H54 (cell line): ENCODE measurements at regions not wholly inside any gene's neighbourhood (a gene's known extent, or its start where the extent isn't known, plus 50 kb on each side); places are given as distances from the start of the nearest gene placed in this dataset.

Experiments used
- DNase-seq: peaks from one replicate; pipeline ENCODE4 v3.0.0; 2011; ENCODE audit warnings: low spot score, mixed read lengths; ENCODE audit not compliant: insufficient read length
- FAIRE-seq: peaks from 3 replicates; lab custom pipeline; 2011; peaks lifted over from hg19 to GRCh38; lab: Jason Lieb, UNC
- POLR2A ChIP-seq: IDR thresholded peaks from 2 replicates; pipeline ENCODE4 v1.6.1; 2011; ENCODE audit warnings: low read depth, mild to moderate bottlenecking, low read length

DNA sequence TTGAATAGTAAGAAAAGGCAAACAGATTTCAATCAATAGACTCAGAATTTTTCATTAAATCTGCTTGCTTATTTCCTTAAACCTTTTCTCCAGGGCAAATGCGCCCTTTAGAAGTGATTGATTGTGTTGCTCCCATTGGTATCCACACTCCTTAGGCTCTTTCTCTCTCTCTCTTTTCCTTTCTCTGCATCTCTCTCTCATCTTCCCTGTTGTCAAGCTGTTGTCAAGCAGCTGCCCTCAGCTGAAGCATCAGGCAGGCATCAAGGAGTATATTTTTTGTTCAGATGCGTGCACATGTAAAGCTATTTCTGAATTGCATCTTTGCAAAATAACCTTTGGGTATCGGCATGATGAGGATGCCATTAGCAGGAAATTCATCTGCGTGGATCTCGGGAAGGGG, 107.2 kb upstream of the PLET1 start:
- no peak for DNase-seq
- FAIRE-seq = no peak
- TF ChIP-seq POLR2A = no peak

DNA sequence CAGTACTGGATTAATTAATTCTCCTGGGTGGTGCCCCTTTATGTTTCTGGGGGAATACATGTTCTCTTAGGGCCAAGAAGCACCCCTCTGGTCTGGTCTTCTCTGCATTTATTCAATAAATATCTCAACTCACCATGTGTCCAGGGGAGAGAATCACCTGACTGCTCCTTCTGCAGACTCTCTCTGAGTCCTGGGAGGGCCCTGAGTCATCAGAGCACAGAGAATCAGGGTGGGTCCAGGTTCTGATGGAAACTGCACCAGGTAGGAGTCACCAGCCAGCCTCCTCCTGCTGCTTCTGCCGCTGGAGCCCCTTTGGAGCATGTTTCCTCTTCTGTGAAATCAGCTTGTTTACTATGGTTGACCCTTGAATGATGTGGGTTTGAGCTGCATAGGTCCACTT, 107.7 kb upstream of the PLET1 start:
- DNase-seq = no peak
- FAIRE-seq = no peak
- TF ChIP-seq POLR2A = no peak

DNA sequence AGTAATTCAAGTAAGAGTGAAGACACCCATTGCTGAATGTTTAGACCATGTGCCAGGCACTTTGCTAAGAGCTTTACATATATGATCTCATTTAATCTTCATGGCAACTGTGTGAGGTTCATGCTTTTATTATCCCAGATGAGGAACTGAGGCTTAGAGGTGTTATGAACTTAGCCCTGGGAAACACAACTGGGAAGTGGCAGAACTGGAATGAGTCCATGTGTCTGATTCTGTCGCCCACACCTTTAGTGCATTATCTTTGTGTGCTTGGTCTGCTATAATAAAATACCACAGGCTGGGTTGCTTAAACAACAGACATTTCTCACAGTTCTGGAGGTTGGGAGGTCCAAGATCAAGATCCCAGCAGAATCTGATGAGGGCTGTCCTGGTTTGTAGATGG, 108.7 kb upstream of the PLET1 start:
- DNase-seq = no peak
- TF ChIP-seq POLR2A = no peak
- no peak for FAIRE-seq

DNA sequence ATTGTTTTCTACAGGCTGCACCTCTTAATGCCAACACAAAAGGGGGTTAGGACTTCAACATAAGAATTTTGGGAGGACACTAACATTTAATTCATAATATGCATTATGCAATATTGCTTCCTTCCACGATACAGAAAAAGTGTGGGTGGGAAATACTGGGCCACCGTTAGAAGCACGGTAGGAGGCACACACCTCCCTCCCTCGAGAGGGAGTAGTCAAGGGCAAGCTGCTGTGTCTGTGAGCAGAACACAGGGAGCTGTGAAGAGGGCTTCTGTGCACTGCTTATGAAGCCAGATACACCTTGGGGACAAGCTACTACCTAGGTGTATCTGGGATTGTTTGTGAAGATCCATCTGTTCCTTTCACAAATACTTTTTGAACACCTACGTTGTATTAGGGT, 109.3 kb upstream of the PLET1 start:
- no peak for TF ChIP-seq POLR2A
- FAIRE-seq = no peak
- no peak for DNase-seq

DNA sequence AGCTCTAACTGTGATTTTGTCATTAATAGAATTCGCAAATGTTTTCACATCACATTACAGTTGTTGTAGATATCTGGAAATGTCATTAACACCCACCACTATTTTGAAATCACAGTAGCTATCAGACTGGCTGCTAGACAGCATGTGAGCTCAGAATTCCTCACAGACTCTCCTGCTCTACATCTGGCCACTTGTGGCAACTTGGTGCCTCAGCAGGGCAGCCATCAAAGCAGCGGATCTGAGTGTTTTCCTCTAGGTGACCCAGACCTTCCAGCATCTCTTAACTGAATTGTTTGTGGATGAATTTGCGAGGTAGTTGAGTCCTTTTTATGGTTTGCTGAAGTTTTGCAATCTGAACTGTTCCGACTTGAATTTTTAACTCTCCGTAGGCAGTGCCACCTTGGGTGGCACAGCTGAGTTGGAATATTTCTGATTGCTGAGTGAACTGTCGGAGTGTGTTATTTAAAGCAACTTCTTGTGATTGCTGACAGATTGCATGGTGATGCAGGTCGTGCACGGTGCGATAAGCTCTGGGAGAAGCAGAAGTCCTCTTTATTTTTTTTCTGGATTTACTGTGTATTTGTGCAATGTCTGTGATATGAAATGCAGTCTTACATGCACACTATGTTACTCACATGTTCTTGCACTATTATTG, 114.0 kb upstream of the PLET1 start:
- FAIRE-seq = no peak
- DNase-seq = no peak
- TF ChIP-seq POLR2A = no peak

DNA sequence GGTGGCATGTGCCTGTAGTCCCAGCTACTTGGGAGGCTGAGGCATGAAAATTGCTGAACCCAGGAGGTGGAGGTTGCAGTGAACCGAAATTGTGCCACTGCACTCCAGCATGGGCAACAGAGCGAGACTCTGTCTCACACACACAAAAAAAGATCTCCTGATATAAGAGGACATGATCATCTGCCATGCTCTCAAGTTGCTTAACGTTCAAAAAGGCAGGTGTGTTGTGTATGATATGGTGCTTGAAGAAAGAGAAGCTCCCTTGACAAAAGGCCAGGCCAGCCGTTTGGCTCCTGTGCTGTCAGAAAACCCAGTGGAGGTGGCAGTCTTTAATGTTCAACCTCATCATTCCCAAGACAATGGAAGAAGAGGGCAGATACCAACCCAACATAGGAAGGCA, 117.3 kb upstream of the PLET1 start:
- no peak for TF ChIP-seq POLR2A
- FAIRE-seq (no peak), DNase-seq (no peak)

DNA sequence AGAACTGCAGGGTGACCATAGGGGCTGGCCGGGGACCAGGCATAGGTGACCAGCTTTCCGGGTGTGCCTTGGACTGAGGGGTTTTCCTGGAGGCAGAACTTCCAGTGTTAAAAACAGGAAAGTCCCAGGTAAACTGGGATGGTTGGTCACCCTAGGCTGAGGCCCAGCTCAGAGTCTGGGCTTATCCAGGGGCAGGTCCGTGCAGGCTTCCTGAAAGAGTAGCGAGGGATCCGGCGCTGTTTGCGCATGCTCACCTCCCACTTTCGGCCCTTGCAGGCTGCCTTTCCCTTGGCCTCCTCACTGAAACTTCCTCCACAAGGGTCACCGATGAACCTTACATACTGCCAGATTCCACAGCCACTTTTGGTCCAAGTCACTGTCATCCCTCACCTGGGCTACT, 119.8 kb upstream of the PLET1 start:
- TF ChIP-seq POLR2A = no peak
- FAIRE-seq (no peak), DNase-seq (no peak)

DNA sequence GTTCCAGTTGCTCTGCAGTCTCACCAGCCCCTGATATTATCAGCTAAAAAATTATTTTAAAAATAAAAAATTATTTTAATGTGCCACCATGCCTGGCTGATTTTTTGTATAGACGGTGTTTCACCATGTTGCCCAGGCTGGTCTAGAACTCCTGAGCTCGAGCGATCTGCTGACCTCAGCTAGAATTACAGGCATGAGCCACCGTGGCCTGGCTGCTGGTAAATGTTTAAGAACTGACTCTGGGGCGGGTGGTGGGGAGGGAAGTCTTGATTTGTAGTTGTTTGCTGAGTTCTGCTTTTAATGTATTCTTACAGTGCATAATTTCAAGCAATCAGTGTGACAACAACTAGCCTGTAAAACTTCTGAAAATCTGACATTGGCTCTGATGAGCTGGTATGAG, 120.9 kb upstream of the PLET1 start:
- DNase-seq (no peak), FAIRE-seq (no peak)
- no peak for TF ChIP-seq POLR2A

DNA sequence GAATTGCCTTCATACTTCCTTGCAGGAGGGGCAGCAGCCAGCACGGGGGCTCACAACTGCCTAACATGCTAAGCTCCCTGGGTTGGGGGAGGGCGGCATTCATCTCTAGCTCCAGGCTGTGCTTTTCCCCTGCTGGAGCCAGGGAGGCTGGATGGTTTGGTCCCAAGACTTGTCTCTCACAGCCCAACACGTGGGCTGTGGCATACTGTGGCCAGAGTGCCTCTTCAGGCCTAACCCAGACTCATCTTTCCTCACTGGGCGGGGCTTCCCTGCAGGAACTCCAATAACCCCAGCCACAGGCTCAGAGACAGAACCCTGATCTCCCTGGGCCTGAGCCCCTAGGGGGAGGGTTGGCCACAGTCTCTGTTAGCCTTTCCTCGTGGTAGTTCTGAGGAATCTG, 121.9 kb upstream of the PLET1 start:
- no peak for FAIRE-seq
- no peak for DNase-seq
- no peak for TF ChIP-seq POLR2A

DNA sequence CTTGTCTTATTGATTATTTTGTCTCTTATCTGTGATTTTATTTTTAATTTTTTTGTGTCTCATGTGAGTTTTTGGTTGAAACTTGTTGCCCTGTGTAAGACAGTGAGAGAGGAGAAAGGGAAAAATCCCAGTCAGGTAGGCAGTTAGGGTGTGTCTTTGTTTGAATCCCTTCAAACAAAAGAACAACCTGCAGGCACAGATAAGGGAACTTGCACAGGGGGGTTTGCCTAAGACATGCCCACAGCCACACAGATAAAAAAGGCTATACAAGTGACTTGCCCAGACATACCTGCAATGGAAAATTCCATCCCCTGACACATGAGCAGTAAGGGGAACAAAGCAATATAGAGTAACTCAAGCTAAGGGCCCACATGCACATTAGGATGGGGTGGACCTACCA, 127.8 kb upstream of the PLET1 start:
- TF ChIP-seq POLR2A = no peak
- DNase-seq (no peak), FAIRE-seq (no peak)

DNA sequence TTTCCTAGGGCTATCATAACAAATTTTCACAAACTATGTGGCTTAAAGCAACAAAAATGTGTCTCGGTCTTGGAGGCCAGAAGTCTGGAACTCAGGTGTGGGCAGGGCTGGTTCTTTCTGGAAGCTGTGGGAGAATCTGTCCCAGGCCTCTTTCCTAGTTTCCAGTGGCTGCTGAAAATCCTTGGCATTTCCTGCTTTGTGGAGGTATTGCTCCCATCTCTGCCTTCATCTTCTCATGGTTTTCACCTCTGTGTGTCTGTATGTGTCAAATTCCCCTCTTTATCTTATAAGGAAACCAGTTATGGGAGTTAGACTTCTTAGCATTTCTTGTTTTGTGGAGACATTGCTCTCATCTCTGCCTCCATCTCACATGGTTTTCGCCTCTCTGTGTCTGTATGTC, 130.4 kb upstream of the PLET1 start:
- TF ChIP-seq POLR2A = no peak
- DNase-seq (no peak), FAIRE-seq (no peak)

DNA sequence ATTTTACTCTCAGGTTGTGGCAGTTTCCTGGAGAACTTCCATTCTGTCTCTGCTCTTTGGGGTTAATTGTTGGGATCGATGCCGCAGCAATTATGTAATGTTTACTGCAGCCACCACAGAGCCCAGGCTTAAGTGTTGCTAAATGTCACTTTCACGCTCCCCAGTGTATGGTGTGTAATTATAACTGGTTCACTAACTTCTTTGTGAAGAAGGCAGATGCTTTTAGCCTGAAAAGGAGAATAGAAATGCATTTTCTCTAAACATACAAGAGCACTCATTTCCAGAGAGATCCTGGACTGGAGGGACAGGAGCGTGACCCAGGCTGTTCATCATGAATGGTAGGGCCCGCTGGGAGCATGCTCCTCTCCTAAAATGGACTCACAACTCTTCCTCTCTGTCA, 132.2 kb upstream of the PLET1 start:
- no peak for TF ChIP-seq POLR2A
- FAIRE-seq = no peak
- DNase-seq = no peak

DNA sequence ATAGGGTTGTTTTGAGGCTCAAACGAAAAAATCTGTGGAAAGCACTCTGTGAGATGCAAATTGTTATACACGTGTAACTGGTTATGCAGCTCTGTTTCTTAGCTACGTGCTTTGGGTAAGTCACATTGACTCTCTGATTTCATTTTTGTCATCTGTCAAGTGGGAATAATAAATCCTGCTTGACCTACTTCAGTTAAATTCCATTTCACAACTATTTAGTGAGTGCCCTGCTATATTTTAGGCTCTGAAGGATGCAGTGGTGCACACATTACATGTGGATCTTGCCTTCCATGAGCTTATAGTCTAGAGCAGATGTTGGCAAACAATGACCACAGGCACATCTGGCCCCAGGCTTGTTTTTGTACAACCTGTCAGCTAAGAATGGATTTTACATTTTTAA, 133.6 kb upstream of the PLET1 start:
- TF ChIP-seq POLR2A = no peak
- no peak for DNase-seq
- FAIRE-seq = no peak

DNA sequence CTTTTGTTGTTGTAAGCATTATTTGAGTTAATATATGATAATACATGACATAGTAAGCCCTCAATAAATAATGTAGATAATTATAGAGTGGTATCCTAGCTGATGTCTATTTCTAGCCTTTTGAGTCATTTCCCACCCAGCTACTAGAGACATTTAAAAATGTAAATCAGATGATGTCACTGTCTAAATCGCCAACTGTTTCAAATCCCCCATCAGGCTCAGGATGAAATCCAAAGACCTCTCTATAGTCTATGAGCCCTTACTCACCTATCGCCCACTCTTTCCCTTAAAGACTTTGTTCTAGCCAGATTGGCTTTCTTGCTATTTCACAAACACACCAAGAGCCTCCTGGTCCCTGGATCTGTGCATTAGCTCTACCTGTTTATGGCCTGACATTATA, 135.4 kb upstream of the PLET1 start:
- no peak for FAIRE-seq
- TF ChIP-seq POLR2A = no peak
- DNase-seq = no peak

DNA sequence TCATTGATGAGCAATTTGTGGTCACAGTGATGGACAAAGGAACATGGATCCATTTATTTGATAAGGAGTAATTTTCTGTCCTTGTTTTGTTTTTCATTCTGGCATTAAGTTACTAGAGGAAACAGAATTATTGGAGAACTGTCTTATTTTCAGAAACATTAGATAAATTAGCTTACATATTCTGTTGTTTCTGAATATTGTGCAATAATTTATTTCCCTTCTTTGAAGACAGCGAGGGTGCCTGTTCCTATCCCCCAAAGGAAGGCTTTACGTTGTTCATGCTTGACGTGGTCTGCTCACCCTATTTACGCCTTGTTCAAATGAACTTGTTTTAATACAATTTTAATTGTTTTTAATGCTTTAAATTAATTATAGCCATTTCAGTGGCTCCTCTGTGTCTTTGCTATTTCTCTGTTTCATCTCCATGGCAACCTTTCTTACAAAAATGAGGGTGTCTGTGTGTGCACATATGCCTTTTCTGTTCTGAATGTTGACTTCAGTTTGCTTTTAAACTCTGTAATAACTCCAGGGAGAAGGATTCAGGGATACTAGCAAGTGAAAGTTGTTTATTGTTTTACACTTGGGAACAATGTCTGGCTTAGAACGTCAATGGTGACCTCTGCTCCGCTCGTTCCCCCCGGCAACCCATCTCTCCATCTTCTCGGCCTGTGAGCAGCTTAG, 138.3 kb upstream of the PLET1 start:
- FAIRE-seq (no peak), DNase-seq (no peak)
- no peak for TF ChIP-seq POLR2A
